NCI-H1092 treated with DMSO at 0.1 percent for 48 hours (cell line): ENCODE measurements at regions not wholly inside any gene's neighbourhood (a gene's known extent, or its start where the extent isn't known, plus 50 kb on each side); places are given as distances from the start of the nearest gene placed in this dataset.

ENCODE experiments used
- DNase-seq: peaks from one replicate; lab custom pipeline; 2025; lab: John Stamatoyannopoulos, UW

GRCh38 chr6:21469213-21469612, 124.3 kb upstream of the SOX4 start:
- DNase-seq = no peak

GRCh38 chr6:21476112-21476511, 117.4 kb upstream of the SOX4 start:
- no peak for DNase-seq

- no peak for DNase-seq
Measured at GRCh38 chr6:21478411-21478810, 115.1 kb upstream of the SOX4 start.

DNA sequence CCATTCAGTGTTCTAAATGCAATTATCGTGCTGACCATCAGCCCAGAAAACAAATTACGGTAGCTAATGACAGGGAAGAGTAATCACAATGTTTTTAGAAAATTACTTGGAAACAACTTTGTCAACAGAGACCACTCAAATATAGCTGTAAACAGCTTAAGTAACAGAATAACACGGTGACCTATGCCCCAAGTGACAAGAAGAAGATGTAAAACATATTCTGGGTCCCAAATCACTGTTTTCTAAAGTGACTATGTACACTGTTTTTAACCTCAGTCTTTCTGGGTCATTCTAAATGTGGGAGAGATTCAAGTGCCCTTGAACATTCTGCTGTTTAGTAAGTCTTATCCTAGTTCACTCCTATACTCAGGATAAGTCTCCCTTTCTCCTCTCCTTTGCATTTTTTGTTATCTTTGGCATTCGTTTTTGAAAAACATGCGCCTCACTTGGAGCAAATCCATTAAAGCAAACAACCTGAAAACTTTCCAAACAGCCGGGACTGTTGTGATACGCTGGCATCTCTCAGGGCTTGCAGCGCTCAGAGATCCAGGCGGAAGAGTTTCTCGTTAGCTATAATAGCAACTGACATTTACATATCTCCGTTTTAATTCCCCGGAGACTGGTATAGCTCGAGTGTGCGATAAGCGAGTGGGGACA, 114.5 kb upstream of the SOX4 start:
- DNase-seq = peak; percentile 42

- no peak for DNase-seq
Measured at GRCh38 chr6:21486115-21486514, 107.4 kb upstream of the SOX4 start.

GRCh38 chr6:21489826-21490225, 103.7 kb upstream of the SOX4 start:
- DNase-seq = no peak

DNA sequence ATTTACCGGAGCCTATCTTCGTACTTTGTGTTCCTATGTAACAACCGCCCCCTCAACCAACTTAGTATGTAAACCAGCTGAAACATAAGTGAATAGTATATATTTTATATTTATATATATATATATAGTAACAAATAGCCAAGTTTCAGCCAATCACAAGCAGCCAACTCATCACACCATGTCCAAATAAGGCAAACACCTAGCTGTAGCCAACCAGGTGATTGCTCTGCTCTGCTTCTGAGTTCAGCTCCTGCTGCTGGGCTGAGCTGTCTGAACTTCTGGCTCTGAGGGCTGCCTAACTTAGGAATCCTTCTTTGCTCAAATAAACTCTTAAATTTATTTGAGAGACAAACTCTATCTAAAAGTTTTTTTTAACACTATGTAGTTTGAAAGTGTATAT, 101.6 kb upstream of the SOX4 start:
- DNase-seq = no peak

DNA sequence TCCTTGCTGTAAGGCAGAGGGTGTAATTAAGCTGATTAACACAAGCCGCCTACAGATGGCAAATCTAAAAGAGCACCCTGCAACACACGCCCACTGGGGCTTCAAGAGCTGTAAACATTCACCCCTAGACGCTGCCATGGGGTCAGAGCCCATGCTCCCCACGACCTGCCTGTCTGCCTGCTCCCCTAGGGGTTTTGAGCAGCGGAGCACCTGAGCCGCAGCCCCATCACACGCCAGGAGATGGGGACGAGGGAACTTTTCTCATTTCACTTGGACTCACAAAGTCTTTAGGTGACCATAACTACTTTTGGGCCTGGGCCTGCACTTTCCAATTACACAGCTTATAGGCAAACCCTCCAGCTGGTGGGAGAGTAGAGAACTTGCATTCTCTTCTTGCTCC, 99.0 kb upstream of the SOX4 start:
- DNase-seq = no peak

DNA sequence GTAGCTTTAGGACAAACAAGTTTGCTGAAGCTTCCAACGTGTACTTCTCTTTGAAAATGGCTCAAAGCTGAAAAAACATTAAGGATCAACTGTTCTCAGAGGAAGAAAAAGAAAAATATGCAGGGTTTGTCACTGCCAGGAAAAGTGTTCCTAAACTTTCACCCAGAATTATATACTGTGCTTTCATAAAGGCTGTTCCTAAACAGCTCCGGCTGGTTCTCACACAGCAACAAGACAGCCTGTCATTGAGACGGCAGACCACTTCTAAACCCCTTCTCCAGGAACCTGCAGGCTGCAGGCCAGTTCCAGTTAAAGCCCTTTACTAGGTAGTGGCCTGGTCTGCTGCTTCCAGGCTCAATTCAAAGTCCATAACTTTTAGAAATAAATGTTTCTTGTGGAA, 97.4 kb upstream of the SOX4 start:
- DNase-seq = no peak

DNA sequence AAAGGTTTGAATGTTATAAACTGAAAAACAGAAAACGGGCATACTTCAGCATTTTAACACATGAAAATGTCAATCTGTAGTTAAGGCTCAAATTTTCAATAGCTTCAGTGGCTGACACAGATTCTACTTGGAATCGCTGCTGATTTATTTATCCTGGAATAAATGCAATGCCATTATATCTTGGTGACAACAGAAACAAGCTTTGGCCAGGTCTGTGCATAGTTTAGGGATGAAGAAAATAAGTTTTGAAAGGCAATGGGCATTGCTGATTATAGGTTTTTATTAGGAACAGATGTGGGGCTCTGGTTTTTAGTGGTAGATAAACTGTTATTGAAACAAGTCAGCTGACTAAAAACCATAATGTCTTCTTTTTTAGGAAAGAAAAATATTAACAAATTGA, 96.8 kb upstream of the SOX4 start:
- DNase-seq = no peak

DNA sequence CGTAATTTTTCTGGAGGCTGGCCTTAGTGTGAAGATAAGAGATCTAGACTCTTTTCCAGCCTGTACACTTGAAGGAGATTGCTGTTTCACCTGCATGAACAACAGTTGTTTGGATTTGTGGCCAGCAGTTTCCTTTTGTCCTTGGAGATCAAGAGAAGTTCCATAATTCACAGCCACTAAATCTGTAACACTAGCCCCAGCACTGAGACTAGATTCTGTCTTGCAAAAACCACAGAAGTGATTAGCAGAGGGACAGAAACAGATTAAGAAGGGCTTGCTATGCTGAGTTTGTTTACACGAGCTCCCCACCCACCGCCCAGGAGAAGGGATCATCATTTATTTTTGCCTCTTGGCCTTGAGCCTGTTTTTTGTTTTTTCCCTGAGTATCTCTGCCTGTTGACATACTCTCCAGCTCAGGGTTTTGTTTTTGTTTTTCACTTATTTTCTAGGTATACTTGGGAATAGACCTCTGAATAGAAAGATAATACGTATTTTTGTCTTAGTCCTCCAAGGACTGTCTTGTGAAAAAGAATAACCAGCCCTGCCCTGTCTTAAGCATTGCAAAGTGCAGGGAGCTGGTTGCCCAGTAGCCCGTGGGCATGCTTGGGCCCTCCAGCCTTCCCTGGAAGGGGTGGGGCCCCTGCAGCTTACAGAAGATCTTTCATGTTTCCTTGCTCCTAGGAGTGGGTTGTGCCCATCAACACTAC, 93.1 kb upstream of the SOX4 start:
- peak; percentile 70 for DNase-seq

- DNase-seq = peak; percentile 93
Measured at GRCh38 chr6:21501021-21501354, 92.6 kb upstream of the SOX4 start.

- no peak for DNase-seq
Measured at GRCh38 chr6:21501815-21502214, 91.7 kb upstream of the SOX4 start.

DNA sequence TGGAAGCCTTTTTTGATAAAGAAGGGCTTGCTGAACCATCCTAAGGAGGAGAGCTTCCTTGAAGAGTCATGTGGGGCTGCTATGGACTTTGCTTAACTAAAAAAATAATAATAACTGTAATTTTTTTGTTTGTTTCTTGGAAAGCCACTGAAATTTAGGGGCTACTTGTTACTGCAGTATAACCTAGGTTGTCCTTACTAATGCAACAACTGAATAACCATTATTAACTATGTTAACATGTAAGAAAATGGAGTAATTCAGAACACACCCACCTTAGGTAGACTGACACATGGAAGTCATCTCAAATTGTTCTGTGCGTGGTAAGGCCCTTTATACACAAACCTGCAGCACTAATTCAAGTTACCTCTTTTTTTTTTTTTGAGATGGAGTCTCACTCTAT, 90.9 kb upstream of the SOX4 start:
- DNase-seq = no peak

GRCh38 chr6:21504790-21505189, 88.8 kb upstream of the SOX4 start:
- DNase-seq = peak; percentile 20

DNA sequence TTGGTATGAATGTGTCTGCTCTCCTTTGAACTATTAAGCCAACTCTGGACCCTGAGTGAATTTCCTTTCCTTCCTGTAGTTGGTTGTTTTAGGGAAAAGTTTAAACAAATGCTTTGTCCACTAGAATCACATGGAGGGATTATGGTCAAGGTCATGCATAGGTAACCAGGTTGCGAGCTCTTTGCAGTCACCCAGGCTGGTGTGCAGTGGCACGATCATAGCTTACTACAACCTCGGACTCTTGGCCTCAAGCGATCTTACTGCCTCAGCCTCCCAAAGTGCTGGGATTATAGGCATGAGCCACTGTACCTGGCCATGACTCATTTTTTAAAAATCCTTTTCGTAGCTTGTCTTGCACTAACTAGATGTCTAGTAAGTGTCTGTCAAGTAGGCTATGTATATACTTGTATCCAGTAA, 88.0 kb upstream of the SOX4 start:
- DNase-seq = no peak

- no peak for DNase-seq
Measured at GRCh38 chr6:21506126-21506525, 87.4 kb upstream of the SOX4 start.

- no peak for DNase-seq
Measured at GRCh38 chr6:21507811-21508210, 85.7 kb upstream of the SOX4 start.

GRCh38 chr6:21508753-21509152, 84.8 kb upstream of the SOX4 start:
- no peak for DNase-seq

- no peak for DNase-seq
Measured at GRCh38 chr6:21511891-21512550, 81.5 kb upstream of the SOX4 start.

DNA sequence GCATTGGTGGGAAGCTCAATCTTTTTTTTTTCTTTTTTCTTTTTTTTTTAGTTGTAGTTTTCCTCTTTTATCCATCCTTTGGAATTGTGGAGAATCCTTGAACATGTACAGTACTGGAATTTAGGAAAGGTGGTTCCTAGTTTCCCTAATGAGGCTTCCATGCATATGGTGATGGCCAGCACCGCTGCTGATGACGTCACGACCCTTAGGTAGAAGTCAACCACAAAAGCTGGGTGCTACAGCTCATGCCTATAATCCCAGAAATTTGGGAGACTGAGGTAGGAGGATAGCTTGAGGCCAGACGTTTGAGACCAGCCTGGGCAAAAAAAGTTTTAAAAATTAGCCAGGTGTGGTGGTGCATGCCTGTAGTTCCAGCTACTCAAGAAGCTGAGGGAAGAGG, 79.3 kb upstream of the SOX4 start:
- no peak for DNase-seq

DNA sequence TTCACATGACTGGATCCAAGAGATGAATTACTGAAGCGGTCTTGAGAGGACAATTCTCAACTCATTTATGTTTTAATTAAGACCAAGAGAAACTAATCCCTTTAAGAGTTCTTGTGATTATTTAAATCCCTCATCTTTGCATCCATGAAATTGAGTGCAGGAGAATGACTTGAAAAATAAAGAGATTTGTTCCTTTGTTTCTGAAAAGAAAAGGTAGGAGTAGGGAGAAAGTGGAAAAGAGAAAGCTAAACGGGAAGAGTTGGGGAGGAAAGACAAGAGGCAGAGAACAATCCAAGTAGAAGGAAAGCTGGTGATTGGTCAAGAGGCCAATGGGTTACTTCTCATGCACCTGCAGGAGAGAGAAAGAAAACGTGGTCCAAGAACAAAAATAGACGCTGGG, 75.2 kb upstream of the SOX4 start:
- no peak for DNase-seq

DNA sequence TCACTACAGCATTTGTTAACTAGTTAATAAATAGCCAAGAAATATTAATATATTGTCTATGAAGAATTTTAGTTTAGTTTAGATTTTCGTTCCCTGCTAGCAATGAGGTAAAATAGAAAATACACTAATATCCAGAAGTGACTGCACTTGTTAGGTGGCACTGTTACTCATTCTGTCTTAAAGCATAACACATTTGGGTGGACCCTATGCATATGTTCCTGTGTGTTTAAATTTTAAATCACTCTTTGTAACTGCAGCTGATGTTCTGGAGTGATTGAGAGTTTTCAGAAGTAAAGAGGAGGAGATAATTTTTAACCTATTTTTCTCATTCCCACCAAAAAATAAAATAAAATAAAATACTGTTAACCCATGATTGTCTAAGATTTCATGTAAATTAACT, 73.9 kb upstream of the SOX4 start:
- DNase-seq = no peak

- no peak for DNase-seq
Measured at GRCh38 chr6:21521276-21521675, 72.3 kb upstream of the SOX4 start.
